Sigmoid colon (tissue), 4 donors: ENCODE measurements at regions not wholly inside any gene's neighbourhood (a gene's known extent, or its start where the extent isn't known, plus 50 kb on each side); places are given as distances from the start of the nearest gene placed in this dataset.

ENCODE experiments used
- CTCF ChIP-seq, 4 experiments: fragments of 450-650 bp in 3 of 4; fragments of 200-600 bp in 1 of 4; IDR thresholded peaks; one replicate each; pipeline ENCODE4 v1.5.1; 2016 to 2019; ENCODE audit warnings: antibody characterized with exemption in 4 of 4, mild to moderate bottlenecking in 3 of 4, moderate library complexity in 2 of 4
- POLR2AphosphoS5 ChIP-seq, 4 donors: sonication (generic); formaldehyde crosslinking; IDR thresholded peaks; one replicate each; pipeline ENCODE4 v1.6.1; 2017; ENCODE audit warnings: antibody characterized with exemption in 4 of 4

- TF ChIP-seq CTCF (IDR thresholded peaks at IDR 0.05): no peak
- no peak for TF ChIP-seq POLR2AphosphoS5 (IDR thresholded peaks at IDR 0.05)
Observed at GRCh38 chr11:122044086-122044485, 71.9 kb downstream of the BLID start.
